Effector memory CD4-positive, alpha-beta T cell (primary cell): ENCODE measurements at regions not wholly inside any gene's neighbourhood (a gene's known extent, or its start where the extent isn't known, plus 50 kb on each side); places are given as distances from the start of the nearest gene placed in this dataset.

Experiments
- DNase-seq, 3 donors: peaks; one replicate each; pipeline ENCODE4 v3.0.0-alpha.2; 2020
- H3K27ac ChIP-seq: 2 replicates; pipeline ENCODE4 v1.7.0; 2013; ENCODE audit warnings: mild to moderate bottlenecking, low read length, moderate library complexity; ENCODE audit not compliant: insufficient read depth, poor library complexity, severe bottlenecking
- H3K27me3 ChIP-seq: replicated peaks from 2 replicates; pipeline ENCODE4 v1.7.0; 2013; ENCODE audit warnings: mild to moderate bottlenecking, low read length; ENCODE audit not compliant: insufficient read depth, control insufficient read depth, poor library complexity, severe bottlenecking
- H3K36me3 ChIP-seq: 2 replicates; pipeline ENCODE4 v1.7.0; 2013; ENCODE audit warnings: mild to moderate bottlenecking, low read length, moderate library complexity; ENCODE audit not compliant: control insufficient read depth, insufficient read depth
- H3K4me1 ChIP-seq: 2 replicates; pipeline ENCODE4 v1.7.0; 2013; ENCODE audit warnings: low read length, mild to moderate bottlenecking; ENCODE audit not compliant: control insufficient read depth, insufficient read depth, poor library complexity, severe bottlenecking
- H3K4me3 ChIP-seq: 2 replicates; pipeline ENCODE4 v1.7.0; 2013; ENCODE audit warnings: low read length, low read depth, mild to moderate bottlenecking; ENCODE audit not compliant: insufficient read depth, poor library complexity, severe bottlenecking
- H3K9me3 ChIP-seq: 2 replicates; pipeline ENCODE4 v1.7.0; 2013; ENCODE audit warnings: mild to moderate bottlenecking, low read length, moderate library complexity; ENCODE audit not compliant: control insufficient read depth

DNA sequence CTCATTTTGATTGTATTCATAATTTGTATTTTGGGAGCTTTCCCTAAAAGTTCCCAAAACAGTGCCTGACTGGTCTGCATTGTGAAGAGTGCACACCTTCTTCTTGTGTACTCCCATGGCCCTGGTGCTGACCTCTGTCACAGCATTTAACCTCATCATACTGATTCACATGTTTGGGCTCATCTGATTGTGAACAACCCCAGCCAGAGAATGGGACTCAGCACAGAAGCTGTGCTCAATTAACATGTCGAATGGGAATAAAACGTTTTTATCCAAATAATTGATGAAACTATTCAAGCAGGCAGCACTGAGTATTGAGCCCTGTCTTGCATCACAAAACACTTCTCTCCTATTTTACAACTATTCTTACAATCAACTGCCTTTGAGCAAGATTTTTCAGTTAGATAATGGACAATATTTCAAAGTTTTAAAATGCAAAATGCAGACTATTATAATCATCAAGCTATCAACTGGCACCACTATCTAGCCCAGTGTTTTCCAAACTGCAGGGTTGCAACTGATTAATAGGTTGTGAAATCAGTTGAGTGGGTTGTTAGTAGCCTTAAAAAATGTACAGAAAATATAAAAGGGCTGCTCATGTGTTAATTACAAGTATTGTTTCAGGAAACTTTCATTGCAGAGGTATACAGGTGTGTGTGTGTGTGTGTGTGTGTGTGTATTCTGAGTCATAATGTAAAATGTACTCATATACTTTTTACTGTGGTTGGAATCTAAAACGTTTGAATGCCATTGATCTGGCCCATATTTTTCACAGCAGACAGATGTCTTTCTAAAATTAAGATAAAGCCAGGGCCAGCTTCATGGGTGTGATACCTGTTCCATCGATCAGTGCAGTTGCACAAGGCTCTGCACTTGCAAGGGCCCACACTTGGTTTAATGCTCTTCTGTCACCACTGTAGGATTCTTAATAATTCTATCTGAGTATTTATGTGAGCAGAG is 190.5 kb downstream of the PIK3R1 start:
- H3K9me3 ChIP-seq, result no peaks in the 10 kb centered on the region
- no peaks in the 10 kb centered on the region for H3K36me3 ChIP-seq
- H3K4me1 ChIP-seq, result peaks cover 9% of the 10 kb centered on the region
- no peak overlapping the region for H3K27ac ChIP-seq
- no peak for DNase-seq
- H3K27me3 ChIP-seq, result no peaks in the 10 kb centered on the region
- H3K4me3 ChIP-seq, result no peak overlapping the region

DNA sequence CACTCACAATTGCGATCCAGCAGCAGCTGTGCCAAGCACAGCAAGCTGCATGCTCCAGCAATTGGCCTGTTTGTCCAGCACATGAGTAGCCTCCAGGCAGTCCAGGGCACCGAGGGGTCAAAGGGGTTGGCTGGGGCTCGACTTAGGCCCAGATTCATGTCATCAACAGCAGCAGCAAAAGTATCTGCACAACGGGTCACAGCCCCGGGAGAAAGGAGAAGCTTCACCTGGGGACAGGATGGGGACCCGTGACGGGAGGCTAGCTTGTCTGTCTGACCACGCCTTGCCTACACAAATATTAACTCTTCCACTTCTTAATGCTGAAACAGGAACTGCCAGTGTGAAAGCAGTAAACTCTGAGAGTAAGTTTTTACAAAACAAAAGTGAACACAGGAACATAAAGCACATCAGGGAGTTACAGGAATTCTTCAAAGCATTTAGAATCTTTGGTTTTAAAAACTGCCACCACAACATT is 191.2 kb downstream of the PIK3R1 start:
- Histone ChIP-seq H3K4me1 (peaks cover 9% of the 10 kb centered on the region), H3K9me3 (no peaks in the 10 kb centered on the region), H3K27me3 (no peaks in the 10 kb centered on the region), H3K36me3 (no peaks in the 10 kb centered on the region), H3K27ac (no peak overlapping the region), H3K4me3 (no peak overlapping the region)
- no peak for DNase-seq

DNA sequence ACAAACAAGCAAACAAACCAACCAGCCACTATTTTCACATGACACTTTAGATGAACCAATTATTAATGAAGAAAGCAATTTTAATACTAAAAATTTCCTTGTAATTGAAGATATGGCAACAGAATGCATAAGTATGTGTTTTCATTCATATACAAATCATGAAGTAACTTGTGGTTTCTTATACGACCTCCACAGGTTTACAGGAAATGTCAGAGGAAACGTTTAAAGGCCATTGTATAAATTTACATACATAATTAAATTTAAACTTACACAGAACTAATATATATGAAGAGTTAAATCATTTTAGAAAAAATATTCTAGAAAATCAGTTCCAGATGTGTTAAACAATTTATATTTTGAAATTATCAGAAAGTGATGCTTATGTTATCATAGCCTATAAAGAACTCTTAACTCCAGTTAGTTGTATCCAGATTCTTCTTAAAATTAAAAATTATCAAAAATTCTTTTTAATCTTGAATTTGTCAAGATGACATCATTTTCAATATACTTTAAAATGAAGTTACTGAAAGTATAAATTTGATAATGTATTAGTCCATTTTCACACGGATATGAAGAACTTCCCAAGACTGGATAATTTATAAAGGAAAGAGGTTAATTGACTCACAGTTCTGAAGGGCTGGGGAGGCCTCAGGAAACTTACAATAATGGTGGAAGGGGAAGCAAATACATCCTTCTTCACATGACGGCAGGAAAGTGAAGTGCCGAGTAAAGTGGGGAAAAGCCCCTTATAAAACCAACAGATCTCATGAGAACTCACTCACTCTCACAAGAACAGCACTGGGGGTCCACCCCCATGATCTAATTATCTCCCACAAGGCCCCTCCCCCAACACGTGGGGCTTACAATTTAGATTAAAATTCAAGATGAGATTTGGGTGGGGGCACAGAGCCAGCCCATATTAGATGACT is 192.0 kb downstream of the PIK3R1 start:
- Histone ChIP-seq H3K4me3 (no peak overlapping the region), H3K4me1 (peaks cover 9% of the 10 kb centered on the region), H3K27me3 (no peaks in the 10 kb centered on the region), H3K9me3 (no peaks in the 10 kb centered on the region), H3K27ac (no peak overlapping the region), H3K36me3 (no peaks in the 10 kb centered on the region)
- DNase-seq, result no peak

DNA sequence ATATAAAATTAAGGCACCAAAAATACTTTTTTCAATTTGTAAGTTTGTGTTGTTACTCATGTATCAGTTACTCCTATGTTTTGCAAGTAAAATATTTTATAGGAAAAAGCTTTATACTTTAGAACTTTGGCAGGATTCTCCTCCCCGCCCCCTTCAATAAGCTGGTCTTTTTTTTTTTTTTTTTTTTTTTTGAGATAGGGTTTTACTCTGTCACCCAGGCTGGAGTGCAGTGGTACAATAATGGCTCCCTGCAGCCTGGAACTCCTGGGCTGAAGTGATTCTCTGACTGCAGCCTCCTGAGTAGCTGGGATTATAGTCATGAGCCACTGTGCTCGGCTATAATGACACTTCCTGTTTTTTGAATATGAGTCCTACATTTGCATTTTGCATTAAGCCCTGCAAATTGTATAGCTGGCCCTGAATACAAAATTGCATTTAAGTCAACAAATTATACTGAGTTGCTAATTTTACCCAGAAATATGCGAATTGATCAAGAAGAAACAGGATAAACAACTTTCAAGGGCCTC is 192.9 kb downstream of the PIK3R1 start:
- no peaks in the 10 kb centered on the region for H3K27me3 ChIP-seq
- no peak for DNase-seq
- H3K9me3 ChIP-seq, result no peaks in the 10 kb centered on the region
- no peak overlapping the region for H3K27ac ChIP-seq
- H3K36me3 ChIP-seq, result no peaks in the 10 kb centered on the region
- H3K4me1 ChIP-seq, result peaks cover 9% of the 10 kb centered on the region
- H3K4me3 ChIP-seq, result no peak overlapping the region

DNA sequence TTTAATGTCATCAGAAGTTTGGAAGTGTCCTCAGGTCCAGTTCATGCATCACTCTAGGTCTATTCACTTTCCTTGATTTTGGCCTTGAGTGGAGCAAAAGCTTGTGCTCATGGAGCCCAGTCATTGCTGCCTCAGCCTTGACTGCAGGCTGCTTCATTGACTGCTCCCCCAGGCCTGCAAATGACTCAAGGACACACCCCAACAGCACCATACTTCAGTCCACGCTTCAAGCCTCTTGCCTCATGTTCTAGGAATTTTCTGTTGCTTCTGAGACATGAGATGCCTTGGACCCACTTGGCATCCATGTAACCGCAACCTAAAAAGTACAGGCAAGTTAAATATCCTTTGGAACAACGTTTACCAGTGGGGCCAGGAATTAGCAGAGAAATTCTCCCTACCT is 193.7 kb downstream of the PIK3R1 start:
- H3K36me3 ChIP-seq, result no peaks in the 10 kb centered on the region
- H3K9me3 ChIP-seq, result no peaks in the 10 kb centered on the region
- no peaks in the 10 kb centered on the region for H3K27me3 ChIP-seq
- DNase-seq, result no peak
- H3K4me1 ChIP-seq, result peaks cover 9% of the 10 kb centered on the region
- H3K27ac ChIP-seq, result no peak overlapping the region
- H3K4me3 ChIP-seq, result no peak overlapping the region

DNA sequence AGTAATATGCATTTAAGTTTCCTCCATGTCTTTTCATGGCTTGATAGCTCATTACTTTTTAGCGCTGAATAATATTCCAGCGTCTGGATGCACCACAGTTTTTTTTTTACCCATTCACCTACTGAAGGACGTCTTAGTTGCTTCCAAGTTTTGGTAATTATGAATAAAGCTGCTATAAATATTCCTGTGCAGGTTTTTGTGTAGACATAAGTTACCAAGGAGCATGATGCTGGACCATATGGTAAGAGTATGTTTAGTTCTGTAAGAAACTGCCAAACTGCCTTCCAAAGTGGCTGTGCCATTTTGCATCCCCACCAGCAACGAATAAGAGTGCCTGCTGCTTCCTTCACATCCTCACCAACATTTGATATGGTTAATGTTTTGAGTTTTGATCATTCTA is 195.6 kb downstream of the PIK3R1 start:
- H3K4me1 ChIP-seq, result peaks cover 9% of the 10 kb centered on the region
- no peaks in the 10 kb centered on the region for H3K27me3 ChIP-seq
- DNase-seq, result no peak
- no peaks in the 10 kb centered on the region for H3K9me3 ChIP-seq
- H3K27ac ChIP-seq, result no peak overlapping the region
- H3K36me3 ChIP-seq, result no peaks in the 10 kb centered on the region
- H3K4me3 ChIP-seq, result no peak overlapping the region

DNA sequence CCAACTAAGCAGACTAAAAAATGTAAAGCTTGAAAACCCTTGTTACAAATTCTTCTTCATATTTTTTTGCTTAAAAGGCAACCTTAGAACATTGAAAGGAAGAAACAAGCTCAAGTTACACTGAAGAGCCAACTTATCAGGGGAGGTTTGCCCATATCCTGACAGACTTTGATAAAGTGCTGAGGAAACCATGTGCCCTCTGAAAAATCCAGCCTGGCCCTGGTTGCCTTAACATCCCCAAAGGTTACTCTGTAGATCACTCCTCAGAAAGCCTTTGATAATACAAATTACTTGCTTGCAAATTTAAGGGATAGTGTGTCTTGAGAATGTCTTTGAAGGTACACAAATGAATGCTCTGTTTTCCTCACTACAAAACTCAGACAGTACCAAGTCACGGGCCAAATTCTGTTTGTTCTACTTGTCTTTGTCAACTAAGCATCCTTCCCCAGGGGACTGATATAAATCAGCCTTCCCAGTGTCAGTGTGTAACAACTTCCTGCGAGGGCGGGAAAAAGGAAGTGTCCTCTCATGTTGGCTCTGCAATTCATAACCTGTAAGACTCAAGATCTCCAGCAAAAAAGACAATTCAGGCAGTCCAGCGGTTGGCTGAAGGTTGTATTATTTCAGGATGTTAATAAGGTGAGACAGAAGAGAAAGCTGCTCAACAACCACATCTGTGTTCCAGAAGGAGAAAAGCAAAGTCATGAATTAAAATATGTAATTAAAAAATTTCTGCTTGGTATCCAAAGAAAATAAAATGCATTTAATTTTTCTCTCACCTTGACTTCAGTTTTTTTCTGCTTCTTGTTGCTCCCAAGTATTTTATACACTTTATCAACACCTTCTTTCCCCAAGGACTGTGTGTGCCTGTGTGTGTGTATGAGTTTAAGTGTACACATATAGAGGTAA is 199.9 kb downstream of the PIK3R1 start:
- Histone ChIP-seq H3K9me3 (no peaks in the 10 kb centered on the region), H3K27ac (no peak overlapping the region), H3K36me3 (no peaks in the 10 kb centered on the region), H3K4me1 (no peaks in the 10 kb centered on the region), H3K27me3 (no peaks in the 10 kb centered on the region), H3K4me3 (no peak overlapping the region)
- no peak for DNase-seq

DNA sequence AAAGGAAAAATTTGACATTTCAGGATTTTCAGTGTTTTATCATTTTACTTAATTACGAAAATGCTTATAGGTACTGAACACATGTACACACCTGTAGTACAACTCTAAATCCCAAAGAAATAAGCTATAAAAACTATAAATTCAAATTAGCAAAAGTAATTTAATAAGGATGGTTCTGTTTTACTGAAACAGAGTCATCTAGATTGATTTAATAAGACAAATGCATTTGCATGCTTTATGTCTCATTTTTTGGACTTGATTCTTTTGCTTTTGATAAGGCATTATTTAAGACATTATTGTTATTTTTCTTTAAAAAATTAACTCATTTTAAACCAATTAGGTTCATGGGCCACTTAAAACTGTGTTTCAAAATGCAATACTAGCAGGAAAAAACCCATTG is 201.2 kb downstream of the PIK3R1 start:
- Histone ChIP-seq H3K9me3 (no peaks in the 10 kb centered on the region), H3K36me3 (no peaks in the 10 kb centered on the region), H3K27me3 (no peaks in the 10 kb centered on the region), H3K4me1 (no peaks in the 10 kb centered on the region), H3K27ac (no peak overlapping the region), H3K4me3 (no peak overlapping the region)
- DNase-seq, result no peak

DNA sequence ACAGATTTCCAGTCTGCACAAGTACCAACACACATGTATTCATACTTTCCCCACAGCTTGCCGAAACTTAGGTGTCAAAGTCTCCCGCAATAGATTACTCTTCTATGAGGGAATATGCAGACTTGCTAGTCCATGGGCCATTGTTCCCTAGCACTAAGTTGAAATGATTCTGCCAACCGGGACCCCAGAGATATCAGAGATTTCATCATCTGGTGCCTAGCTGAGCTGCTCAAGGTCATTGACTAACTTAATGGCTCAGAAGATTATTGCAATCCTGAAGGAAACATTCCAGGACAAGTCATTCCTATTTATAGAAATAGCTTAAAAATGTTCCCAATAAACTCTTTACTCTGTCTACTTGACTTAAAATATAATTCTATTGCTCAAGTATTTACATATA is 202.6 kb downstream of the PIK3R1 start:
- no peak for DNase-seq
- no peaks in the 10 kb centered on the region for H3K27me3 ChIP-seq
- no peak overlapping the region for H3K27ac ChIP-seq
- no peaks in the 10 kb centered on the region for H3K36me3 ChIP-seq
- no peaks in the 10 kb centered on the region for H3K9me3 ChIP-seq
- no peak overlapping the region for H3K4me3 ChIP-seq
- no peaks in the 10 kb centered on the region for H3K4me1 ChIP-seq
